CD14-positive monocyte (primary cell): ENCODE measurements at regions not wholly inside any gene's neighbourhood (a gene's known extent, or its start where the extent isn't known, plus 50 kb on each side); places are given as distances from the start of the nearest gene placed in this dataset.

Source experiments
- DNase-seq, 3 donors: peaks; one replicate each; pipeline ENCODE4 v3.0.0-alpha.2; 2011 to 2022
- H2AFZ ChIP-seq: 2 replicates; pipeline ENCODE4 v1.6.0; 2012; ENCODE audit warnings: mild to moderate bottlenecking, low read depth, low read length, inconsistent platforms; ENCODE audit not compliant: insufficient read depth, poor library complexity, severe bottlenecking
- H3K27ac ChIP-seq, 2 donors: 1 replicate in 1 of 2; 2 replicates in 1 of 2; pipeline ENCODE4 v1.5.1; 2012 to 2013; ENCODE audit warnings: low read length in 2 of 2, control low read depth in 1 of 2, inconsistent platforms in 1 of 2, low read depth in 1 of 2, mild to moderate bottlenecking in 1 of 2
- H3K27me3 ChIP-seq, 2 donors: one replicate each; pipeline versions ENCODE4 v1.6.0 to v1.6.1; 2011 to 2013; ENCODE audit warnings: low read length in 2 of 2; ENCODE audit not compliant: control insufficient read depth in 2 of 2, insufficient read depth in 2 of 2
- H3K36me3 ChIP-seq, 2 donors: replicated peaks in 1 of 2; 1 replicate in 1 of 2; 2 replicates in 1 of 2; pipeline versions ENCODE4 v1.5.1 to v1.6.1; 2012 to 2013; ENCODE audit warnings: low read length in 2 of 2, control low read depth in 1 of 2, inconsistent platforms in 1 of 2, mild to moderate bottlenecking in 1 of 2; ENCODE audit not compliant: insufficient read depth in 2 of 2, control insufficient read depth in 1 of 2
- H3K4me1 ChIP-seq, 2 donors: 1 replicate in 1 of 2; 2 replicates in 1 of 2; pipeline versions ENCODE4 v1.5.1 to v1.6.1; 2012 to 2013; ENCODE audit warnings: low read length in 2 of 2, control low read depth in 1 of 2, inconsistent platforms in 1 of 2, mild to moderate bottlenecking in 1 of 2, moderate library complexity in 1 of 2; ENCODE audit not compliant: insufficient read depth in 2 of 2, control insufficient read depth in 1 of 2
- H3K4me2 ChIP-seq: replicated peaks from 2 replicates; pipeline ENCODE3; 2012; ENCODE audit warnings: low read length, moderate library complexity, mild to moderate bottlenecking; ENCODE audit not compliant: poor library complexity, severe bottlenecking; ENCODE audit errors: extremely low read depth
- H3K4me3 ChIP-seq, 3 experiments: fragments of 200-600 bp in 1 of 3; sonication (generic) in 1 of 3; replicated peaks in 1 of 3; 1 replicate in 2 of 3; 2 replicates in 1 of 3; pipeline ENCODE4 v1.5.1; 2011 to 2013; ENCODE audit warnings: low read length in 3 of 3, mild to moderate bottlenecking in 3 of 3, control low read depth in 2 of 3, low read depth in 2 of 3, inconsistent platforms in 1 of 3, moderate library complexity in 1 of 3
- H3K79me2 ChIP-seq: 2 replicates; pipeline ENCODE4 v1.6.0; 2012; ENCODE audit warnings: mild to moderate bottlenecking, control low read depth, inconsistent platforms, low read length, moderate library complexity; ENCODE audit not compliant: insufficient read depth
- H3K9ac ChIP-seq: 2 replicates; pipeline ENCODE4 v1.6.0; 2017; ENCODE audit warnings: low read length, mild to moderate bottlenecking; ENCODE audit not compliant: insufficient read depth, poor library complexity, severe bottlenecking
- H3K9me3 ChIP-seq, 2 donors: replicated peaks in 1 of 2; 1 replicate in 1 of 2; 2 replicates in 1 of 2; pipeline versions ENCODE4 v1.5.1 to v1.6.1; 2012 to 2013; ENCODE audit warnings: low read length in 2 of 2, control low read depth in 1 of 2; ENCODE audit not compliant: control insufficient read depth in 1 of 2, insufficient read depth in 1 of 2
- H4K20me1 ChIP-seq: 2 replicates; pipeline ENCODE4 v1.6.0; 2012; ENCODE audit warnings: mild to moderate bottlenecking, low read length, control low read depth, moderate library complexity; ENCODE audit not compliant: insufficient read depth
- H3K27ac Mint-ChIP-seq, 7 donors: one replicate each; pipeline ENCODE4 v1.8.0; 2020; ENCODE audit warnings: mild to moderate bottlenecking in 7 of 7, mixed read lengths in 7 of 7, moderate library complexity in 6 of 7, inconsistent platforms in 2 of 7
- H3K27me3 Mint-ChIP-seq, 3 donors: one replicate each; pipeline ENCODE4 v1.8.0; 2021 to 2022; ENCODE audit warnings: low read depth in 3 of 3, mild to moderate bottlenecking in 3 of 3, mixed read lengths in 3 of 3, moderate library complexity in 3 of 3, inconsistent platforms in 1 of 3
- H3K36me3 Mint-ChIP-seq, 2 donors: one replicate each; pipeline ENCODE4 v1.8.0; 2020; ENCODE audit warnings: mixed read lengths in 2 of 2, inconsistent platforms in 1 of 2, mild to moderate bottlenecking in 1 of 2
- H3K4me1 Mint-ChIP-seq: one replicate; pipeline ENCODE4 v1.8.0; 2020; ENCODE audit warnings: mild to moderate bottlenecking, mixed read lengths
- H3K4me3 Mint-ChIP-seq, 2 donors: one replicate each; pipeline ENCODE4 v1.8.0; 2020; ENCODE audit warnings: mild to moderate bottlenecking in 2 of 2, mixed read lengths in 2 of 2, moderate library complexity in 1 of 2
- H3K9me3 Mint-ChIP-seq, 7 donors: one replicate each; pipeline ENCODE4 v1.8.0; 2020 to 2022; ENCODE audit warnings: mixed read lengths in 7 of 7, mild to moderate bottlenecking in 6 of 7, moderate library complexity in 6 of 7, inconsistent platforms in 2 of 7
- WGBS: methylation state at CpG from one replicate; pipeline ENCODE4 v1.1.5; 2013; ENCODE audit warnings: missing lambda C conversion rate; ENCODE audit not compliant: insufficient coverage; 5-methylcytosine and 5-hydroxymethylcytosine counted together
- intact Hi-C, 2 donors: fragments of 100-400 bp; cut with micrococcal nuclease; formaldehyde crosslinking; loops; one replicate each; pipeline versions ENCODE4 v1.15.0 to v1.15.1; 2023
- TF ChIP-seq, protein P1 (sequence below): fragments of 200-600 bp; IDR thresholded peaks from one replicate; pipeline ENCODE4 v1.8.0; 2022; ENCODE audit warnings: antibody characterized with exemption, mild to moderate bottlenecking

- no peaks in the 10 kb centered on the region for H3K4me1 Mint-ChIP-seq
- H4K20me1 ChIP-seq, result no peaks in the 10 kb centered on the region
Observed at GRCh38 chr6:145227593-145227992, 507.7 kb downstream of the EPM2A start.

GRCh38 chr6:145228962-145229582, 506.2 kb downstream of the EPM2A start:
- H3K9me3 ChIP-seq, result no peaks in the 10 kb centered on the region
- H3K79me2 ChIP-seq, result no peaks in the 10 kb centered on the region
- H3K9ac ChIP-seq, result no peak overlapping the region
- intact Hi-C loops, result no loop called here
- no peak overlapping the region for H3K4me2 ChIP-seq
- no CpG with 5 or more reads among the region's 3 CpGs for WGBS
- H4K20me1 ChIP-seq, result no peaks in the 10 kb centered on the region
- Mint-ChIP-seq H3K4me3 (no peak overlapping the region), H3K27me3 (no peaks in the 10 kb centered on the region), H3K36me3 (no peaks in the 10 kb centered on the region), H3K4me1 (no peaks in the 10 kb centered on the region), H3K27ac (no peak overlapping the region), H3K9me3 (peaks cover 0 to 8% (median 0%) of the 10 kb centered on the region in 7 donors)
- TF ChIP-seq, protein P1, sequence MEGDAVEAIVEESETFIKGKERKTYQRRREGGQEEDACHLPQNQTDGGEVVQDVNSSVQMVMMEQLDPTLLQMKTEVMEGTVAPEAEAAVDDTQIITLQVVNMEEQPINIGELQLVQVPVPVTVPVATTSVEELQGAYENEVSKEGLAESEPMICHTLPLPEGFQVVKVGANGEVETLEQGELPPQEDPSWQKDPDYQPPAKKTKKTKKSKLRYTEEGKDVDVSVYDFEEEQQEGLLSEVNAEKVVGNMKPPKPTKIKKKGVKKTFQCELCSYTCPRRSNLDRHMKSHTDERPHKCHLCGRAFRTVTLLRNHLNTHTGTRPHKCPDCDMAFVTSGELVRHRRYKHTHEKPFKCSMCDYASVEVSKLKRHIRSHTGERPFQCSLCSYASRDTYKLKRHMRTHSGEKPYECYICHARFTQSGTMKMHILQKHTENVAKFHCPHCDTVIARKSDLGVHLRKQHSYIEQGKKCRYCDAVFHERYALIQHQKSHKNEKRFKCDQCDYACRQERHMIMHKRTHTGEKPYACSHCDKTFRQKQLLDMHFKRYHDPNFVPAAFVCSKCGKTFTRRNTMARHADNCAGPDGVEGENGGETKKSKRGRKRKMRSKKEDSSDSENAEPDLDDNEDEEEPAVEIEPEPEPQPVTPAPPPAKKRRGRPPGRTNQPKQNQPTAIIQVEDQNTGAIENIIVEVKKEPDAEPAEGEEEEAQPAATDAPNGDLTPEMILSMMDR, result no peak
- no peak overlapping the region for H2AFZ ChIP-seq
- H3K27ac ChIP-seq, result no peak overlapping the region
- no peaks in the 10 kb centered on the region for H3K27me3 ChIP-seq
- no peaks in the 10 kb centered on the region for H3K36me3 ChIP-seq
- H3K4me1 ChIP-seq, result no peaks in the 10 kb centered on the region
- no peak for DNase-seq
- H3K4me3 ChIP-seq, result no peak overlapping the region

More at GRCh38 chr6:145227593-145227992, 507.7 kb downstream of the EPM2A start:
- Histone ChIP-seq H3K4me3 (no peak overlapping the region), H2AFZ (no peak overlapping the region), H3K27me3 (no peaks in the 10 kb centered on the region), H3K79me2 (no peaks in the 10 kb centered on the region), H3K4me1 (no peaks in the 10 kb centered on the region), H3K27ac (no peak overlapping the region), H3K36me3 (no peaks in the 10 kb centered on the region), H3K4me2 (no peak overlapping the region), H3K9ac (no peak overlapping the region), H3K9me3 (no peaks in the 10 kb centered on the region)
- no peak for DNase-seq
- H3K9me3 Mint-ChIP-seq, result peaks cover 0 to 4% (median 0%) of the 10 kb centered on the region in 7 donors
- H3K27ac Mint-ChIP-seq, result no peak overlapping the region
- intact Hi-C loops, result no loop called here
- 88% methylated on average over 5 of the region's 6 CpGs for WGBS
- no peaks in the 10 kb centered on the region for H3K36me3 Mint-ChIP-seq
- no peaks in the 10 kb centered on the region for H3K27me3 Mint-ChIP-seq
- no peak overlapping the region for H3K4me3 Mint-ChIP-seq
- TF ChIP-seq, protein P1, result no peak
